NCI-H526 treated with DMSO at 0.1 percent for 48 hours (cell line): ENCODE measurements at regions not wholly inside any gene's neighbourhood (a gene's known extent, or its start where the extent isn't known, plus 50 kb on each side); places are given as distances from the start of the nearest gene placed in this dataset.
"Not testable (repeated sequence)": the region's sequence is repeated elsewhere in the genome, so short reads cannot be mapped to it uniquely, and the experiment has no call there.

ENCODE experiments used
- DNase-seq: peaks from one replicate; lab custom pipeline; 2025; lab: John Stamatoyannopoulos, UW

DNA sequence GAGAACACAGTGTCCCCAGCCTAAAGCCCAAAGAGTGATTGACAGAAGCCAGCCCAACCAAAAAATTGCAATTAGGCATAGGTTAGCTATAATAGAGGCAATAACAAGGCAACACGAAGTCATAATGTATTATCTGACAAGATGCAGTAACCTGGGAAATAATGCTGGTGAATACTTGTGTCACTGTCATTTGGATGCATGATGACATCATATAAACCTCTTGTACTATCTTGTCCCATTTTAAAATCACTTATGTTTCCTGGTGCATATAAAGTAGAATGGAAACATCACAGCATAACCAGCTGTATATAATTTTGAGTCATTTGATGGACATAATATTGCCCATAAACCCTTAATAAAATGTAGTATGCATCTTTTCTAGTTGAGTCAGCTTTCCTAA is 1138.3 kb upstream of the LRRTM3 start:
- no peak for DNase-seq

DNA sequence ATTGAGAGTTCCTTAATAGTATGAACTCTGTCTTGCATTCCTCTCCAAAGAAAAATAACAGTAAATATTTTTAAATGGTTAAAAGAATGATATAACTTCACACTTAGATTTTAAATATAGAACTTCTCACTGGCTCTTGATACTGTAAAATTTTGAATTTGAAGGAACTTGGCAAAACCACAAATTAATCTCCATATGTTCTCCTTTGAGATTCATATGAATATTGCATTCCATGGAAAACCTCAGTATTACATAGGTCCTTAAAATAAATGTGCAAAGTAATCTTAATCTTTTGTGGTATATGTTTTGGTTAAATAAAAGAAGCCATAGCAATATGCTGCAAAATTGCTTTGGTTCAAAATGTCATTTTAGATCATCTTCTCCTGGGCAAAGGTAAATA is 1137.6 kb upstream of the LRRTM3 start:
- no peak for DNase-seq

DNA sequence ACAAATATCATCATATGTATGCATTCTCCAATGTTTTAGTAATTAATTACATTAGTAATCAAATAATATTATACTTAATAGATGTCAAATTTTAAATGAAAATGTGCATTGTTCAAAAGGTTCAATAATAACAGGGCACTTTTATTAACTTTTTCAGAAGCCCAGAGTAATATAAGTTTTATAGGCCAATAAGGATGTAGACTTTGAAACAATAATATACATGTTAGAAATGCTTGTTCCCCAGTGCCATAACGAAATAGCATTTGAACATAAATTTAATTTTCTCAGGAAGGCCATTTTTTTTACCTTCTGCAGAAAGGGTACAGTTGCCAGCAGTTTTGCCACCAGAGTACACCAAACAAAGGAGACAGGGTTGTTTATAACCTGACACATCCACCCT is 1133.9 kb upstream of the LRRTM3 start:
- DNase-seq: no peak

DNA sequence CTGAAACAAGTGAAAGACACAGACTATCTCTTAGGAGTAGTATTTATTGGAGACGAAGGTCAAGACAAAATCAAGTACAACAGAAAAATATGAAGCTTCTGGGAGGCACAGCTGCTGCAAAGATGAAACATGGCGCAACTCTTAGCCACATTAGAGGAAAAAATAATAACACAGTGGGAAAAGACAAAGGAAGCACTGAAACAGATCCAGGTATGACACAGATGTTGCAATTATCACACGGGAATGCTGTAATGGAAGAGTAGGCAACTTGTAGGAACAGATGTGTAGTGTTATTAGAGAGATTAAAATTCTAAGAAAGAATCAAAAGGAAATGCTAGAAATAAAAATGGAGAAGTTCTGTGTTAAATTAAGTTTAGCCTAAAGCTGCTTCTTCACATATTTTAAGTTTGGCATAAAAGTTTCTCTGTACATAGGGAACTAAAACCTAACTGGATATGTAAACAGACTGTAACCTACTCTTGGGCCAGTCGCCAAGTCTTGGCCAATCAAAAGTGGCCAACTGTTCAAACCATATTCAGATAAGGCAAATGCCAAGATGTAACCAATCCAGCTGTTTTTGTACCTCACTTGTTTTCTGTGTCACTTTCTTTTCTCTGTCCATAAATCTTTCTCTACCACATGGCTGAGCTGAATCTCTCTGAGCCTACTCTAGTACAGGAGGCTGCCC is 1132.0 kb upstream of the LRRTM3 start:
- no peak for DNase-seq

DNA sequence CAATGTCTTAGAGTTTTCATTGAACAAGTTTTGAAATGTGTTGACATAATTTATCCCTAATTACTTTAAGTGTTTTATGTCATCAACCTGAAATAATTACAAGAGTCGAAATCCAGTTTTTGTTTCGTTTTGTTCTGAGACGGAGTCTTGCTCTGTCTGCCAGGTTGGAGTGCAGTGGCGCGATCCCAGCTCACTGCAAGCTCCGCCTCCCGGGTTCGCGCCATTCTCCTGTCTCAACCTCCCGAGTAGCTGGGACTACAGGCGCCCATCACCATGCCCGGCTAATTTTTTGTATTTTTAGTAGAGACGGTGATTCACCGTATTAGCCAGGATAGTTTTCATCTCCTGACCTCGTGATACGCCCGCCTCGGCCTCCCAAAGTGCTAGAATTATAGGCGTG is 1131.0 kb upstream of the LRRTM3 start:
- not testable (repeated sequence) for DNase-seq

DNA sequence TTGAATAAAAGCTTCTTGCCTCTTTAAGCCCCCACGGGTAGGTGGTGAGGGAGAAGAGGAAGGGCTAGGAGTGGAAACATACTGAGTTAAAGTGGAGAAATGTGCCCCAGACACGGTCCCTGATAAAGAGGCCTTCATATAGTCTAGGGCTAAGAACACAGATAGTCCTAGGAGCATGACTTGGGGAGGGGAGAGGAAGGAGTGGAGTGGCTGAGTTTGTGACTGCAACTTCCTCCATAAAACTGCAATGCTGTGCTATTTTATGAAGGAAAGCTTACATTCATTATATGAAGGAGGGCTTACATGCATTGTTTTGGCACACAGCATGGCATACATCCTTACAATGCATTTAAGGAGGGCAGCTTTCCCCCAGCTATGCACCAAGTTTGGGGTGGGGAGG is 1129.4 kb upstream of the LRRTM3 start:
- no peak for DNase-seq

DNA sequence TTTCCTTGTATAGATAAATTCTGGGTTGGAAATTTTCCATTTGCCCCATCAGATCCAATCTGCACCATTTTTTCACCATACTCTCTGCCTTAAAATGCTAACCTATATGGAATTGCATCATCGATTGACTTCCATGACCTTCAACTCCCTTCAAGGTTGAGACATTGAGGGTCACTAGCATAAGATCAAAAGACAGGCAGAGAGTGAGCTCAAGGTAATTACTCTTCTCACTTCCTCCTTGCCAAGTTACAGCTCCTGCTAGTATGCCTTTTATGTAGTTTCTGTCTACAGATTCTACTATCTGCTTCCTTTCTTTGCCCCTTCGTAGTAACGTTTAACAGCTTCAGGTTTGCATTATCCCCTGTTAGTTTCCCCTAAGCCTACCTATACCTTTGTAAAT is 1127.7 kb upstream of the LRRTM3 start:
- no peak for DNase-seq

DNA sequence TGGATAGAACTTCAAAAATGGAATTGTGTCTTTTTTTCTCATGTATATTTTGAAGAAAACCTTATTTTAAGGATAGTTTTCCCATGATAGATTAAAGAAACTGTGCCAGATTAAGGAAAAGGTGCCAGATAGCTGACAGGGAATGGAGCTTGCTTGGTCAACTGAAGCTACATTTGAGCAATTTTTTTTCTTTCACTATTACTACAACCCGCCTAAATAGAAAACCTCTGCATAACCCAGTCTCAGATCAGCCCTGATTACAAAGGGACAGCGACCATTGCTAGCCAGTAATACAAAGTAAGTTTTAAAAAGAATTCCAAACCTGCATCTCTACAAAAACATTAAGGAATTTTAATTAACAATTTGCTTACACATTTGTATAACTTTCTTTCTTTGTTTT is 1123.4 kb upstream of the LRRTM3 start:
- DNase-seq: no peak

DNA sequence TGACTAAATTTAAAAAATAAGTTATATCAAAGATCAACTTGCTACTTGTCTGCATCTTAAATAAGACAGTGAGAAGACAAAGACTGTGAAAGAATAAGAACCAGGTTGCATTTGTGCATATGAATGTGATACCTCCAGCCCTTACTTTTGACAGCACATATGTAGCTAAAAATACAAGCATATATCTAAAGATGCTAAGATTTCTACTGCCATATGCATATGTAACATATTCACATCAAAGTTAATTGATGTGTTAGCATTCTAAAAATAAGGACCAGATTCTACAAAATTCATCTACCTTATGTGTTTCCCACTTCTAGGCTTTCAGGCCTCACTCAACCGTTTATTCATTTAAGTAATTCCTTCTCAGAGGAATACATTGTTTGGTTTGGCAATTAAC is 1120.3 kb upstream of the LRRTM3 start:
- DNase-seq: no peak

DNA sequence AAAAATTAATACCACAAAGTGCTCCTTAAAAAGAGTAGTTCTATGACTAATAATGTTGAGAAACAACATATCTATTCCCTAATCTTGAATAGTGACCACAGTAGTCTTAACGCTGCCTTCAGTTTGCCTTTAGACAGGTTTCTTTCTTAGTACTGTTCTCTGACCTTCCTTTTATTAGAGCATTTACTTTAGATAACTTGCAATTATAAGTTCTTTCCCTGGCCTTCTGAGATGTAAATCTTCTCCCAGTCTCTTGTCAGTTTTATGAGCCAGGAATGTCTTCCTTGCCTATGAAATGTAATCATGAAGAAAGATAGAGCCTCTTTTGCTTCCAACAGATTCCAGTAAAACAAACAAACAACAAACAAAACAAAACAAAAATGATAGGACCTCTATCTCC is 1119.8 kb upstream of the LRRTM3 start:
- DNase-seq: no peak

DNA sequence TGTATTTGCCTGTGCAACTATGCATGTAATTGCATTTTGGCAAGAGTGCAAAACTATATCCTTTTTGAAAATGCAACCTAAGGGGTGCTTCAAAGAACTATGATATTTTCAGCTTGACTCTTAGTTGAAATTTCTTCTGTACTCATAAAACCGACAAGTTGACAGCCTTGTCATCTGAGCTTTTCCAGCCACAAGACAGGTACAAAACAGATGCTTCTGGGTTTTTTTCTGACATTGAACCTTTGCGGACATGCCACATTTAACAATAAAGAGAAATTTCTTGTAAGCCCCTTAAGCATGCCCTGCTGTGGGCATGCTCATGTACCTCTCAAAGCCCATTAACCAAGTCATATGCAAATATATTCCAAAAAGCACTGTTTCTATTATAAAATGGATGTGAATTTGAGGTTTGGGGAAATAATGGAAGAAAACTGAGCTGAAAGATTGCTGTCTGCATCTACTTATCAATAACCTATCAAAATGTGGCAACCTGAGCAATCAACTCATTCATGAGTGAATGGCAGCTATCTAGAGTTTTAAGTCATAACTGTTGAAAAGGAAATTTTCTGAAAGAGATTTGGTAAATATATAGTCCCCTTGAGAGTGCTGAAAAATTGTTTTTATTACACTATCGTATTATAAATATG is 1117.0 kb upstream of the LRRTM3 start:
- no peak for DNase-seq

DNA sequence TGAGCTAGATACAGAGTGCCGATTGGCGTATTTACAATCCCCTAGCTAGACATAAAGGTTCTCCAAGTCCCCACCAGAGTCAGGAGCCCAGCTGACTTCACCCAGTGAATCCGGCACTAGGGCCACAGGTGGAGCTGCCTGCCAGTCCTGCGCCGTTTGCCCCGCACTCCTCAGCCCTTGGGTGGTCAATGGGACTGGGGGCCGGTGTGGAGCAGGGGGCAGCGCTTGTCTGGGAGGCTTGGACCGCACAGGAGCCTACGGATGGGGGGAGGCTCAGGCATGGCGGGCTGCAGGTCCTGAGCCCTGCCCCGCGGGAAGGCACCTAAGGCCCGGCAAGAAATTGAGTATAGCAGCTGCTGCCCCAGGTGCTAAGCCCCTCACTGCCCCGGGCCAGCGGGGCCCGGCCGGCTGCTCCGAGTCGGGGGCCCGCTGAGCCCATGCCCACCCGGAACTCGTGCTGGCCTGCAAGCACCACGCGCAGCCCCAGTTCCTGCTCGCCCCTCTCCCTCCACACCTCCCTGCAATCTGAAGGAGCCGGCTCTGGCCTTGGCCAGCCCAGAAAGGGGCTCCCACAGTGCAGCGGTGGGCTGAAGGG is 1113.8 kb upstream of the LRRTM3 start:
- no peak for DNase-seq

DNA sequence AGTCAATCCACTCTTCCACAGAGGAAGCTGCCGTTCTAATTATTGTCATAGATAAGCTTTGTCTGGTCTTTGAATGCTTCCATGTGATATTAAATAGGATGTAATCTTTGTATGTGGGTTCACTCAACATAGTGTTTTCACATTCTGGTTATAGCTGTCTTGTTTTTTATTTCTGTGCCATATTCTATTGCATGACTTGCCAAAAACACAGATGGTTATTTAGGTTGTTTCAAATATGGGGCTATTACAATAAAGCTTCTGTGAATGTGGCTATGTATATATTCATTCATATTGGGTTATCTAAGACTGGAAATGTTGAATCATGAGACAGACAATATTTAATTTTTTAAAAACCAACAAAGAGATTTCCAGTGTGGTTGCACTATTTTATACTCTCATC is 1109.3 kb upstream of the LRRTM3 start:
- no peak for DNase-seq

DNA sequence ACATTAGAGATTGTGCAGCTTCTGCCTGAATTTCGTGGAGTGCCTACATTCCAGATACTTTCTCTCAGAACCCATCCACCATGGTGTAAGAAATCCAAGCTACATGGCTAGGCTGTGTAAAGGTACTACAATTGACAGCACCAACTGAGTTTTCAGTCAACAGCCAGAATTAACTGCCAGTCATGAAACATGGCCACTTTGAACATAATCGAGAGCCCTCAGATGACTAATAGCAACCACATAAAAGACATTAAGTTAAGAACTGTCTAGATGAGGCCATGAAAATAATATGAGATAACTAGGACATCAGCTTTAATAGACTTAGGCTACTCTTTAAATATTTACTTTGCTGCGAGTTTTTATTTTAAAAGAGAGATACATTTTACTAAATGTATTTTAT is 1106.8 kb upstream of the LRRTM3 start:
- no peak for DNase-seq

DNA sequence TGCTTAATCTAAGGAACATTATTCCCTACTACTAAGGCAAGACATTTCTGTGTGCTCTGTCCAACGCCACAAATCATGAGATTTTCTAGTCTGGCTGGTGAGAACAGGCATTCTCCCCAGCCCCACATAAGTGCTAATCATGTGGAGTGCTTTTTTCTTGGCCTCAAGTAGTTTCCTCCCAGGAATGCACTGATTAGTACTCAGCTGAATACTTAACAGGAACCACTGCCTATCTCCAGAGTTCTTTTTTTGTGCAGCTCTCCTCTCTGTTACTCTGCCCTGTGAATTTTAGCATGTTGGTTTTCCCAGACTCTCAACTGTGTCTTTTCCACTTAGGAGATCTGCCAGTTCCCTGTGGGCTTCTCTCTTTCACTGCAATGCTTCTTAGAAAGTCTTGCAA is 1098.5 kb upstream of the LRRTM3 start:
- no peak for DNase-seq

DNA sequence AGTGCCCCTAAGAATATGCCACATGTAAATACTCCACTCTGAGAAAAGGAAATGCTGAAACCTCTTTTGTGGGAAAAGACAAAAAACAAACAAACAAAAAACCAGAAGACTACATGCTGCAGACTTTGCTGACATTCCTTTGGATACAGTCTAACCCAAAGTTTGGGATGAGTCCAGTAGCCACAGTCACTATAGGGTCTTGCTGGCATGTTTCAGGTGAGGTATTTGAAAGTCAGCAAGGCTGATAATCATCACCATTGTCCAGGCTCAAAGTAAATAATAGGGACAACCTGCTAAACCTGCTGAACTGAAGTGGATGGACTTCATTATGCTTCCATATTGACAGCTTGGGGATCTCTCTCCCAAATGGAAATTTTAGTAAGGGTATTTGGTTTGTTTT is 1087.0 kb upstream of the LRRTM3 start:
- no peak for DNase-seq

DNA sequence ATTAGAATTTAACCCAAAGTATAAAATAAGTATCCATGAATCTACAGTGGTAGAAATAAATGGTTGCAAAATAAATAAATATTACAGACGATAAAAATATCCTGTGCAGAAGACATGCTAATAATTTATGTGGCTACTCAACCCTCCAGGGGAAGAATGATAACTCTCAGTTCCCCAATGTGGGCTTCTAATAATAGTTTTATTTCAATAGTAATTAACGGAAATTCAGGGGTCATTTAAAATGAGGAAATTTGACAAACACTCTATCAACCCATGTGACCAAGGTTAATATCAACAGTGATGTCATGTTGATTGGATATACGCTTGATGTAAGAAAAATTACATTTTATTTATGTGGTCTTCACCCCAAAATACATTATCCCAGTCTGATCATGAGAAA is 1082.6 kb upstream of the LRRTM3 start:
- no peak for DNase-seq

DNA sequence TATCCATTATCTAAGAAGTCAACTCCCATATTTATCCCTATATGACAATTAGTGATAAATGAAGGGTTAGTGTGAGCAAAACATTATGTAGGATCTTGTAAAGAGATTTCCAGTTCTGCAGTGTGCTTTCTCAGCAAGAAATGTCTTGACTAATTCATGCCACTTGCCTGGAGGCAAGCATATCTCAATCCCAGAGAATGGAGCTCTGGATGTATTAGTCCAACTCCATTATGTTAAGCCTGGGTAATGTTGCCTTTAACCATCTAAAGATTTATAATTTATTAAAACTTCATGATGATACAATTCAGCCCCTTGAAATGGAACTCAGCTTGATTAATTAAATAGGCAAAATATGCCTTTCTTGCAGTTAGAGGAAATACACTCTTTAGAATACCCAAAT is 1079.9 kb upstream of the LRRTM3 start:
- DNase-seq: no peak

DNA sequence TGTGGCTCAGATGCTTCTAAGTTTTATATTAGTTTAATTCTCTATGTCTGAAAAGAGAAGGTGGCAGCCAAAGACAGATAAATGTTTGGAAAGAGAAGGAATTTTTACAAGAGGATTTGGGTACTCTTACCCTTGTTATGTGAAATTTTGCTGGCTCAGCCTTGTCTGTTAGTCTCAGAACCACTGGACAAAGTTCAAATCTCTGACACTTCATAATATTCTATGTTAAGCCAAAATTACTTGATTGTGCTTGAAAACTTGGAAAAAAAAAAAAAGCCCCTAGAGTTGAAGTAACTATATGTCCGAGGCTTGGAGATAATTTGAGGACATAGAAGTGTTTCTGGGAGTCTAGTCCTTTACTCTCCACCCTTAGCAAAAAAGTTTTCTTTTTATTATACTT is 1079.3 kb upstream of the LRRTM3 start:
- DNase-seq: no peak

DNA sequence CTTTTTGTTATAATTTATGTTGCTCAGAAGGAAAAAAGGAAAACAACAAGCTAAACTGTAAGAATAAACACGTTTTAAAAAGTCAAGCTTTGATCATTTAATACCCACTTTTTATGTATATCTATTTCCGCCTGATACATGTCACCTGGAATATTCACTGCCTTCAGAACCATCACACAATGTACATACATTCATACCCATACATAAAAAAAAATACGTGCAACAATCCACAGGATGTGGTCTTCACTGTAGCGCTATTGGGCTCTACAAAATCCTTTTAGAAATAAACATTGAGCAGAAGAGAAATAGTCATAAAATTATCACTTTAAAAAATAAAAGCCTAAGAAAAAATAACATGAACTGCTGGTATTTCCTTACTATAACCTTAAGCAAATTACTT is 1078.9 kb upstream of the LRRTM3 start:
- DNase-seq: no peak

DNA sequence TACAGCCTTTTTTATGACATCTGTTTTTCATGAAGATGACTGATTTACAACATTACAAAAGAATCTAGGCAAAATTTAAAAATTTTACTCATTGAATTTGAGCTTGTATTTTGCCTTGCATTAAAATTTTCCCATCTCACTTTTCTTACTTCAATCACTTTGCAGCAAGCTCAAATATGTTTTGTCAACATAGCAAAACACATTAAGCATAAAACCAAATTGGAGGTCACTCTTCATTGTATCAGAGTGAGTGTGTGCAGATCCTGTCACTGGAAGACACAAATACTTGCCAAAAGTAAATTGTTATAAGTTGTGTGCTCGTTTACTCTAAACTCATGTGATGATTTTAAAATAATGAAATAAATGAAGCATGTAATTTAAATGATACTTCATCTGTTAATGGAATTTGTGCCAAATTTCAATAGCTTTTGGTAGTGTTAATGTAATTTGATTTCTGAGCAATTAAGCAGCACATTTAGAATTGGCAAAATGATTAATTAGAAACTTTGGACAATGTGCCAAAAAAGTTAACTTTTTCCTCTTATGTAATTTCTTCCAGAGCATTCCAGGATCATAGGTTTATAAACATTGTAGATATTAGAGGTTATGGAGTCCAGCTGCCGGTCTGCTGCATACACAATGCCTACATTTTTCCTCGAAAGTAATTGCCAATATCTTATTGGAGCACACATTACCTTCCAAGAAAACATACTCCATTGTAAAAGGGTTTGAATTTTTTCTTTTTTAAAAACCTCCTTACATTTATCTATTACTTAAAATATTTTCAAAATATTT is 1078.2 kb upstream of the LRRTM3 start:
- DNase-seq: no peak

DNA sequence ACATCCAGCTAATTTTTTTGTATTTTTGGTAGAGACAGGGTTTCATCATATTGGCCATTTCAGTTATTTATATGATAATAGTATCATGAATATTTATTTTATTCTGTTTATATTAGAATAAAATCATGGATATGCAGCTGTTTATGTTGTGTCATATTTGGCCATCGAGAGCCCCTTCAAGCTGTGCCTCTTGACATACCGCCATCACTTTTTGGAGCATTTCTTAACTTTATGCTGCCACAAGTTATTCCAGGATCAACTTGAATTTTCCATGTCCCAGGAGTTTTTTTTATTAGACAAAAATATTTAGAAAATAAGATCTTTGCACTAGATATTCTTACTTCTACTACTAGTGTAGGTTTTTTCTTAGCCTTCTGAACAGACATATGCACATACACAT is 1067.0 kb upstream of the LRRTM3 start:
- DNase-seq: no peak

DNA sequence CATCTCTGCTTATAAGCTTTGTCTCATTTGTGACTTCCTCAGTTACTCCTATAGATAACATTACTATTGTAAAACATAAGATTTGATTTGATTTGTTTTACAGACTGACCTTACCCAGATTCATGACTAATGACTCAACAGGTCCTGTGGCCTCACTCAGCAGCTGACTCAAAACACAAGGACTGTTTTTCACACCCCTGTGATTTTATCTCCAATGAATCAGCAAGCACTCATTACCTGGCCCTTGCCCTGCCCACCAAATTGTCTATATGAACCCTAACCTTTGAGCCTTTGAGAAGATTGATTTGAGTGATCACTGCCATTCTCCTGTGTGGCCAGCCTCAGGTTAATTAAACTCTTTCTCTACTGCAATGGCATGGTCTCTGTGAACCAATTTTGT is 1064.6 kb upstream of the LRRTM3 start:
- no peak for DNase-seq
